CD8-positive, alpha-beta memory T cell (primary cell): ENCODE measurements at regions not wholly inside any gene's neighbourhood (a gene's known extent, or its start where the extent isn't known, plus 50 kb on each side); places are given as distances from the start of the nearest gene placed in this dataset.

Experiments
- CTCF ChIA-PET: fragments of 350-600 bp; sonication (Branson Sonifier 250); formaldehyde crosslinking; loops from one replicate; lab custom pipeline; 2021; ENCODE audit warnings: antibody characterized with exemption; lab: Charles Lee
- POLR2A ChIA-PET: fragments of 350-600 bp; sonication (Branson Sonifier 250); formaldehyde crosslinking; loops from one replicate; lab custom pipeline; 2021; ENCODE audit warnings: antibody characterized with exemption; lab: Charles Lee
- DNase-seq, 5 donors: peaks; one replicate each; pipeline versions ENCODE4 v3.0.0 to v3.0.0-alpha.2; 2020 to 2022; ENCODE audit warnings: mixed read lengths in 1 of 5
- H3K27ac ChIP-seq: one replicate; pipeline ENCODE4 v1.7.0; 2013; ENCODE audit warnings: low read depth, mild to moderate bottlenecking, low read length, moderate library complexity
- H3K27me3 ChIP-seq: 2 replicates; pipeline ENCODE4 v1.7.0; 2013; ENCODE audit warnings: low read length, mild to moderate bottlenecking; ENCODE audit not compliant: insufficient read depth, poor library complexity, severe bottlenecking
- H3K36me3 ChIP-seq: 2 replicates; pipeline ENCODE4 v1.7.0; 2013; ENCODE audit warnings: mild to moderate bottlenecking, low read length, moderate library complexity; ENCODE audit not compliant: insufficient read depth
- H3K4me1 ChIP-seq: 2 replicates; pipeline ENCODE4 v1.7.0; 2013; ENCODE audit warnings: mild to moderate bottlenecking, low read length, moderate library complexity; ENCODE audit not compliant: insufficient read depth
- H3K4me3 ChIP-seq: 2 replicates; pipeline ENCODE4 v1.7.0; 2013; ENCODE audit warnings: mild to moderate bottlenecking, low read length
- H3K9me3 ChIP-seq: 2 replicates; pipeline ENCODE4 v1.7.0; 2013; ENCODE audit warnings: mild to moderate bottlenecking, low read length
- H3K27ac Mint-ChIP-seq, 8 donors: one replicate each; pipeline ENCODE4 v1.8.0; 2020 to 2021; ENCODE audit warnings: mixed read lengths in 8 of 8, mild to moderate bottlenecking in 6 of 8, inconsistent platforms in 3 of 8, moderate library complexity in 3 of 8
- H3K27me3 Mint-ChIP-seq, 2 donors: one replicate each; pipeline ENCODE4 v1.8.0; 2020 to 2021; ENCODE audit warnings: mixed read lengths in 2 of 2, mild to moderate bottlenecking in 1 of 2, moderate library complexity in 1 of 2
- H3K36me3 Mint-ChIP-seq, 3 donors: one replicate each; pipeline ENCODE4 v1.8.0; 2020 to 2021; ENCODE audit warnings: mixed read lengths in 3 of 3, inconsistent platforms in 1 of 3, mild to moderate bottlenecking in 1 of 3
- H3K4me1 Mint-ChIP-seq, 3 donors: one replicate each; pipeline ENCODE4 v1.8.0; 2020 to 2021; ENCODE audit warnings: mixed read lengths in 3 of 3, inconsistent platforms in 1 of 3, mild to moderate bottlenecking in 1 of 3
- H3K4me3 Mint-ChIP-seq, 7 donors: one replicate each; pipeline ENCODE4 v1.8.0; 2020 to 2021; ENCODE audit warnings: mixed read lengths in 7 of 7, mild to moderate bottlenecking in 6 of 7, moderate library complexity in 4 of 7, inconsistent platforms in 2 of 7
- H3K9me3 Mint-ChIP-seq, 5 donors: one replicate each; pipeline ENCODE4 v1.8.0; 2020 to 2022; ENCODE audit warnings: mixed read lengths in 5 of 5, mild to moderate bottlenecking in 3 of 5, moderate library complexity in 2 of 5, inconsistent platforms in 1 of 5

DNA sequence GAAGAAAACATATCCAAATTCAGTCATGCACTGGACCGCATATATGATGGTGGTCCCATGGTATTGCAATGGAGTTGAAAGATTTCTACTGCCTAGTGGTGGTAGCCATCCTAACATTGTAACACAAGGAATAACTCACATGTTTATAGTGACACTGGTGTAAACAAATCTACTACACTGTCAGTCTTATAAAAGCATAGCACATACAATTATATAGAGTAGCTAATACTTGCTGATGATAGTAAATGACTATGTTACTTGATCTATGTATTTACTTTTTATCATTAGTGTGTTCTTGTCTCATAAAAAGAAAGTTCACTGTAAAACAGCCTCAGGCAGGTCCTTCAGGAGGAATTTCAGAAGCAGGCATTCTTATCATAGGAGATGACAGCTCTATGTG lies 96.0 kb upstream of the CDIN1 start:
- Histone ChIP-seq H3K27me3 (no peaks in the 10 kb centered on the region), H3K27ac (no peak overlapping the region), H3K36me3 (no peaks in the 10 kb centered on the region), H3K4me1 (no peaks in the 10 kb centered on the region), H3K9me3 (no peaks in the 10 kb centered on the region), H3K4me3 (no peak overlapping the region)
- Mint-ChIP-seq H3K27me3 (no peaks in the 10 kb centered on the region), H3K9me3 (peaks cover 0 to 2% (median 0%) of the 10 kb centered on the region in 5 donors), H3K27ac (no peak overlapping the region), H3K4me1 (no peaks in the 10 kb centered on the region), H3K4me3 (no peak overlapping the region), H3K36me3 (no peaks in the 10 kb centered on the region)
- DNase-seq: no peak
- POLR2A ChIA-PET: no interaction called here
- CTCF ChIA-PET: no interaction called here

DNA sequence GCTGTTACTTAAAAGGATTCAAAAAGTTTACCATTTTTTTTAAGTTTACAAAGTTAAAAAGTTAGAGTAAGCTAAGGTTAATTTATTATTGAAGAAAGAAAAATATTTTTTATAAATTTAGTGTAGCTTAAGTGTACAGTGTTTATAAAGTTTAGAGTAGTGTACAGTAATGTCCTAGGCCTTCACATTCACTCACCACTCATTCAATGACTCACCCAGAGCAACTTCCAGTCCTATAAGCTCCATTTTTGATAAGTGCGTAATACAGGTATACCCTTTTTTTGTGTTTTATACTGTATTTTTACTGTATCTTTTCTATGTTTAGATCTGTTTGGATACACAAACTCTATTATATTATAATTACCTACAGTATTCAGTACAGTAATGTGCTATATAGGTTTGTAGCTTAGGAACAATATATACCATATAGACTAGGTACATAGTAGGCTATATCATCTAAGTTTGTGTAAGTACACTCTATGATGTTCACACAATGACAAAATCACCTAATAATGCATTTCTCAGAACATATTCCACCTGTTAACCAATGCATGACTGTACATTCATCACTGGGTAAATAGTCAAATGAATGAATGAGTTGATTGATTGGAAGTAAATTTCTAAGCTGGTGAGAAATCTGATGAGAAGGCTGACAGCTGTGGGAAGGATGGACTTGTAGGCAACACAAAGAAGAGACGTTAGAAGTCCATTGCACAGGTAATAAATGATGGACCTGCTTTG lies 95.2 kb upstream of the CDIN1 start:
- H3K4me3 Mint-ChIP-seq: no peak overlapping the region
- Histone ChIP-seq H3K27ac (no peak overlapping the region), H3K4me3 (no peak overlapping the region), H3K4me1 (no peaks in the 10 kb centered on the region), H3K27me3 (no peaks in the 10 kb centered on the region), H3K9me3 (no peaks in the 10 kb centered on the region), H3K36me3 (no peaks in the 10 kb centered on the region)
- peaks cover 0 to 2% (median 0%) of the 10 kb centered on the region in 5 donors for H3K9me3 Mint-ChIP-seq
- no peak overlapping the region for H3K27ac Mint-ChIP-seq
- no peak for DNase-seq
- no peaks in the 10 kb centered on the region for H3K27me3 Mint-ChIP-seq
- POLR2A ChIA-PET: no interaction called here
- CTCF ChIA-PET: no interaction called here
- H3K36me3 Mint-ChIP-seq: no peaks in the 10 kb centered on the region
- no peaks in the 10 kb centered on the region for H3K4me1 Mint-ChIP-seq

DNA sequence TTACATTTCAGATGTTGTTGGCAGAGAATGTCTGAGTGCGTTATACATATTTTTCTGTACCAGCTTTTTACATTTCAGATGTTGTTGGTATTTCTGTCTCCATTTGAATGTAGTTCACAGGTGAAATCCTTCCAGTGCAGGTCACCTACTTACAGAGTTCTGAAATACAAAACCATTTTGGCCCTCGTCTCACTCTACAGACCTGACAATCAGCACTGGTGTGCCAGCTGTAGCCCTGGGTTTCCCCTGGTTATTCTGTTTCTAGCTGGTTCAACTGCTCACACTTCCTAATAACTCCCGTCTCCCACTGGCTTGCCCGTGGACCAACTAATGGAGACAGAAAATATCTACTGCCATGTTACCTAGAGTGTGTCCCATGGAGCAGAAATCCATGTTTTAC lies 87.5 kb upstream of the CDIN1 start:
- H3K36me3 ChIP-seq: no peaks in the 10 kb centered on the region
- H3K9me3 ChIP-seq: no peaks in the 10 kb centered on the region
- POLR2A ChIA-PET: no interaction called here
- H3K4me1 ChIP-seq: no peaks in the 10 kb centered on the region
- no peaks in the 10 kb centered on the region for H3K27me3 ChIP-seq
- no peak overlapping the region for H3K27ac ChIP-seq
- CTCF ChIA-PET: no interaction called here
- no peak for DNase-seq
- Mint-ChIP-seq H3K27ac (no peak overlapping the region), H3K4me1 (no peaks in the 10 kb centered on the region), H3K4me3 (no peak overlapping the region), H3K36me3 (no peaks in the 10 kb centered on the region), H3K9me3 (no peaks in the 10 kb centered on the region), H3K27me3 (peaks cover 0 to 4% of the 10 kb centered on the region in 2 donors)
- no peak overlapping the region for H3K4me3 ChIP-seq

DNA sequence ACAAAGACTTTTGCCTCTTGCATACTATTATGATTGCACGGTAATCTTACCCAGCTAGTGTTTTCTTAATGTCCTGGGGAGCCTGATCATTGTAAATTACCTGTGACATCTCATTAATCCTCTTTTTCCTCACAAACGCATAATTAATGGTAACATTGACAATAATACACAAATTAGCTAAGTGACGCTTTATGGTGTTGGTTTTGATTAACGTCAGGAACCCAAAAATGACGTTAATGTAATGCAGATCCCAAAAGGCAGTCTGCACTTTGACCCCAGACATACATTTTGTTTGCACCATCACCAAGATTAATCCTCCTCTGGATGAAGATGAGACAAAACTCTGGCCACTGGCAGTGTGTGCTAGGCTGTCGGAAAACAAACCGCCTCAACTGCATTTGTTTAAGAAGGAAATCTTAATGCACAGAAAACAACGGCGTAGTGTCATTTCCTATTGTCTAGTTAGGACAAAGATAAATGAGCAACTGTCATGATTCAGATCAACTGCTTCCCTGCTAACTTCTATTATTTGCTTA lies 83.9 kb upstream of the CDIN1 start:
- no peak overlapping the region for H3K27ac ChIP-seq
- CTCF ChIA-PET: no interaction called here
- POLR2A ChIA-PET: no interaction called here
- peaks cover 0 to 10% of the 10 kb centered on the region in 2 donors for H3K27me3 Mint-ChIP-seq
- no peaks in the 10 kb centered on the region for H3K36me3 ChIP-seq
- no peaks in the 10 kb centered on the region for H3K9me3 Mint-ChIP-seq
- no peak for DNase-seq
- H3K4me3 ChIP-seq: no peak overlapping the region
- no peaks in the 10 kb centered on the region for H3K36me3 Mint-ChIP-seq
- no peaks in the 10 kb centered on the region for H3K27me3 ChIP-seq
- H3K9me3 ChIP-seq: no peaks in the 10 kb centered on the region
- no peaks in the 10 kb centered on the region for H3K4me1 ChIP-seq
- no peak overlapping the region for H3K27ac Mint-ChIP-seq
- H3K4me1 Mint-ChIP-seq: peaks cover 0 to 3% (median 0%) of the 10 kb centered on the region in 3 donors
- no peak overlapping the region for H3K4me3 Mint-ChIP-seq

DNA sequence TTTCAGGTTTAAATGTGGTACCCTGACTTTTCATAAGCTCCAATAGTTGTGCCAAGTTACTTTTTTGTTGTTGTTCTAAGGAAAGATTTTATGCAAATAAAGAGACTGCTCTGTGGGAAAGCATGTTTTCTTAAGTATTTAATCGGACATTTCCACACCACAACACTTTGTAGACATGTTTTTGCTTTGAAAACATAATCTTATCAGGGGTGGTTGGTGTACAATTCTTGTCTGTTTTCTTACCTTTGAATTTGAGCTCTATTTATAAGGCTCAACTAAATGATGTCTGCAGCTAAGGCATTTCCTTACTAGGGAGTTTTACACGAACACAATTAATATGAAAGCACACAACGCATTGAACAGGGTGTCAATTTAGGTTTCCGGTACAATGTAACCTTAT lies 81.5 kb upstream of the CDIN1 start:
- Histone ChIP-seq H3K27ac (no peak overlapping the region), H3K4me1 (no peaks in the 10 kb centered on the region), H3K27me3 (no peaks in the 10 kb centered on the region), H3K4me3 (no peak overlapping the region), H3K9me3 (no peaks in the 10 kb centered on the region), H3K36me3 (no peaks in the 10 kb centered on the region)
- no peak overlapping the region for H3K4me3 Mint-ChIP-seq
- ChIA-PET CTCF (no interaction called here), POLR2A (no interaction called here)
- no peak for DNase-seq
- peaks cover 0 to 3% (median 0%) of the 10 kb centered on the region in 3 donors for H3K4me1 Mint-ChIP-seq
- no peak overlapping the region for H3K27ac Mint-ChIP-seq
- no peaks in the 10 kb centered on the region for H3K9me3 Mint-ChIP-seq
- H3K36me3 Mint-ChIP-seq: no peaks in the 10 kb centered on the region
- peaks cover 1 to 15% of the 10 kb centered on the region in 2 donors for H3K27me3 Mint-ChIP-seq

DNA sequence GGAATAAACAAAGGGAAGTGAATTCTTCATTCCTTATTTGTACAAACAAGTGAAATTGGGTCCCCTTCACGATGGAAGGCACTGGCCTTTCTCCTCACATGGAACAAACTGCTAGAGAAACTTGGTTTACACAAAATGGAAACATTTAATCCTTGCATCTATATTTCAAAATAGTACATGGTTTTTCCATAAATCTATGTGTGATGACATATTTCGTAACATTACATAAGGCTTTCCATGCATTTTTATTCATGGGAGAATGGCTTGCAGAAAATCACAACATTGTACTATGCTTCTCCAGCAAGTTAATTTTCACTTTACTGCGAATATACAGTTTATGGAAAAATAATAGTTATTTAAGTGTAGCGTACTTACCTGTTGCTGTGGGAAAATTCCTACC lies 81.0 kb upstream of the CDIN1 start:
- Histone ChIP-seq H3K9me3 (no peaks in the 10 kb centered on the region), H3K27ac (no peak overlapping the region), H3K27me3 (no peaks in the 10 kb centered on the region), H3K4me3 (no peak overlapping the region), H3K36me3 (no peaks in the 10 kb centered on the region), H3K4me1 (no peaks in the 10 kb centered on the region)
- Mint-ChIP-seq H3K9me3 (no peaks in the 10 kb centered on the region), H3K36me3 (no peaks in the 10 kb centered on the region), H3K27ac (no peak overlapping the region), H3K4me1 (peaks cover 0 to 3% (median 0%) of the 10 kb centered on the region in 3 donors), H3K4me3 (no peak overlapping the region), H3K27me3 (peaks cover 1 to 17% of the 10 kb centered on the region in 2 donors)
- no peak for DNase-seq
- ChIA-PET CTCF (no interaction called here), POLR2A (no interaction called here)

DNA sequence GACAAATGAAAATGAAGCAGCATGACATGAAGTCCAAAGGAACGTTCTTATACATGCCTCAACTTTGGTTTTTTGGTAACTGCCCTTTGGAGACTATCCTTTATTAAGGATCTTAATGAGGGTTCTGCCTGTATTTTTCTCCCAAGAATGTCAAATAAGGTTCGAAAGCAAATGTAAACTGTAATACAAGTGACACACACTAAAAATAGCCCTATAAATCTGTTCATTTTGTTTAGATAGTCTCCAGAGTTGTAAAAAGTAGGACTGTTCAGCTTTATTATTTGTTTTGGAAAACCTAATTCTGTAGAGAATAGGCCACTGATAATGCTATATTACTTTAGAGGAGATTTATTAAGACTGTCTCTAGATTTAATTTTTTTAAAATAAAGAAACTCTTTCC lies 80.5 kb upstream of the CDIN1 start:
- Mint-ChIP-seq H3K9me3 (no peaks in the 10 kb centered on the region), H3K36me3 (no peaks in the 10 kb centered on the region), H3K27ac (no peak overlapping the region), H3K27me3 (peaks cover 1 to 17% of the 10 kb centered on the region in 2 donors), H3K4me1 (peaks cover 0 to 3% (median 0%) of the 10 kb centered on the region in 3 donors), H3K4me3 (no peak overlapping the region)
- ChIA-PET CTCF (no interaction called here), POLR2A (no interaction called here)
- Histone ChIP-seq H3K36me3 (no peaks in the 10 kb centered on the region), H3K4me3 (no peak overlapping the region), H3K4me1 (no peaks in the 10 kb centered on the region), H3K27me3 (no peaks in the 10 kb centered on the region), H3K27ac (no peak overlapping the region), H3K9me3 (no peaks in the 10 kb centered on the region)
- DNase-seq: no peak

DNA sequence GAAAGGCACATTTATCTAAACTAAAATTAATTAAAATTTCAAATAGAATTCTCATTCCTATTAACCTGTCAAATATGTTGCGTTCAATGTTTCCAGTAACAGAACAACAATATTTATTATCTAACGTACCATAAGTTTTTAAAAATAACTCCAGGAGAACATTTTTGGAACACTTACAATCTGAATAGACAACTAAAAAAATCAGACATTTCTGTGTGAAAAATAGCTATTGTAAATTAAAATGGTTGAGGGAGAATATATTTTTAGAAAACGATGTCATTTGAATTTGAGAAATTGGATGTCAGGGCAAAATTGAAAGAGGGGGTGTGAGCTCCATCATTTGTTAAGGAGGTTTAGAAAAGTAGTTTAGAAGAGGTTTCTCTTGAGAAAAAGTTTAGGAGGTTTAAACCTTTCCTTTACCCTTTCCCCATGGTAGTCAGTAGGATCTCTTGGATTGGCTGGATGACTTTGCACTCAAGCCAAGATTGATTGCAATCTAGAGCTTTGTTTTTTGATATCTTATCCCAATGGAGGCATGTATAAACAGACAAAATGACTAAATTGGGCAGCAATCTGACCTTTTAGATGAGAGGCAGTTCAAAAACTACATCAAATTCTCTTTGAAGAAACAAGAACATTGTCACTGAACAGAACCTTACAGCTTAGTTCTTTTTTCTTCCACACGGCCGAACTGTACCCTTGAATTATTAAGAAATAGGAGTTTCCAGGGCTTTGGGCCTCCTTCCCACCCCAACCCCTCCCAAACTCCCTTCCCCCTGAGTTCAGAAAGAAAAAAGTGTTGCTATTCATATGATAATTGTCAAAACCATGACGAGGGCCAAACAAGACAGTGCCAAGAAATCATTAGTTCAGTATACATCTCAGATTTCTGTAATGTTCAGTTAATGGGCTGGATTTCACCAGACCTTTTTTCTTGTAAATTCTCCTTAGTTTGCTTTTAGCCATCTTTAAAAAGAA lies 79.7 kb upstream of the CDIN1 start:
- Mint-ChIP-seq H3K9me3 (no peaks in the 10 kb centered on the region), H3K4me1 (peaks cover 0 to 3% (median 0%) of the 10 kb centered on the region in 3 donors), H3K4me3 (no peak overlapping the region), H3K27me3 (peaks cover 1 to 14% of the 10 kb centered on the region in 2 donors), H3K27ac (no peak overlapping the region), H3K36me3 (no peaks in the 10 kb centered on the region)
- no peaks in the 10 kb centered on the region for H3K36me3 ChIP-seq
- POLR2A ChIA-PET: no interaction called here
- H3K4me1 ChIP-seq: no peaks in the 10 kb centered on the region
- no peaks in the 10 kb centered on the region for H3K27me3 ChIP-seq
- DNase-seq: no peak
- H3K4me3 ChIP-seq: no peak overlapping the region
- no peak overlapping the region for H3K27ac ChIP-seq
- CTCF ChIA-PET: no interaction called here
- no peaks in the 10 kb centered on the region for H3K9me3 ChIP-seq
